NCI-H1105 (cell line): ENCODE measurements at regions not wholly inside any gene's neighbourhood (a gene's known extent, or its start where the extent isn't known, plus 50 kb on each side); places are given as distances from the start of the nearest gene placed in this dataset.

Experiments used
- DNase-seq: peaks from one replicate; lab custom pipeline; 2025; lab: John Stamatoyannopoulos, UW

DNA sequence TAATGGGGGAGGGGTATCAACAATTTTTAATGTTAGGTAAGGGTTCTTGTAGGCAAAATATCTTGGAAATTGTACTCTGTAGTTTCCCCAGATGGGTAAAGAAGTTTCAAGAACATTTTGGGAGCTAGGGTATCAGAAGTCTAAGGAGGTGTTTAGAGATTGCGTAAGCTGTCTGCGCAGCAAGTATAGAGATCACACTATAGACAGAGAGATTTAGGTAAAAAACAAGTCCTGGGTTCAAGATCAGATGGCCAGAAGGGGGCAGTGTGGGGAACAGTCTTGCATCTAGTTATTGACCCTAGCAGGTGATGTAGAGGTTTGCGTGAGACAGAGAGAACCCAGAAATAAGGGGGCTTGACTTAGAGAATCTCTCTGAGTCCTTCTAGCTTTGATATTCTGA, 80.8 kb downstream of the S1PR1 start:
- DNase-seq = no peak

DNA sequence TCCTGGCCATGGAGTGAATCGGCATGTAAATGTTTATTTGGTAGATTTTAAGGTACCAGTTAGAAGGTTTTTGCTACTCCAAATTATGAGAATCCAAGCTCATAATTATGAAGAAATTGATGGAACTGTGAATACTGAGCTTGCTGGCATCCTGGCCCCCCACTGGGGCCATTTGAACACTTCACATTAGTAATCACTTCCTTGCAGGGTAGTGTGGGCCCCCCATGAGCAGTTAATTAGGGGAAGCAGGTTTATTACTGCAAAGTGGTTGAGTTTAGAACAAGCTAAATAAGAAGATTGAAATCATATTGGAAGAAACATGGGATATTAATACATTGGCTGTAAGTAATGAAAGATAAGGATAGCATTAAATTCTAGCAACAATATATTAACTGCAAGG, 86.7 kb downstream of the S1PR1 start:
- no peak for DNase-seq

DNA sequence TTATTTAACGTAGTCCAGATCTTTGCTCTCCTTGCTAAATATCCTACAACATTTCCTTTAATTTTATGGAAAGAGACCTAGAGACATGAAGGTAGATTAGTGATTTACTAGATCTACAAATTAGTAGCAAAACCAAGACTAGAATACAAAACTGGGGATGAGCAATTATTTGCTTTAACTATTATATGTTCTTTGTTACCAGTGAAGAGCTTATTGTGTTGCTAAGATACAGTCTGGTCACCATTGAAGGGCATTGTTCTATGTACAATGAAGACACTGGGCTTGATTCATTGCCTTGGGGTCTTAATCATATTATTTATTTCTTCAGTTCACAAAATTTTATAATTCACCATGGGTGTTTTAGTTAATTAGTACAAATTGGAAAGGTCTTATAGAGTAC, 88.3 kb downstream of the S1PR1 start:
- DNase-seq = no peak

DNA sequence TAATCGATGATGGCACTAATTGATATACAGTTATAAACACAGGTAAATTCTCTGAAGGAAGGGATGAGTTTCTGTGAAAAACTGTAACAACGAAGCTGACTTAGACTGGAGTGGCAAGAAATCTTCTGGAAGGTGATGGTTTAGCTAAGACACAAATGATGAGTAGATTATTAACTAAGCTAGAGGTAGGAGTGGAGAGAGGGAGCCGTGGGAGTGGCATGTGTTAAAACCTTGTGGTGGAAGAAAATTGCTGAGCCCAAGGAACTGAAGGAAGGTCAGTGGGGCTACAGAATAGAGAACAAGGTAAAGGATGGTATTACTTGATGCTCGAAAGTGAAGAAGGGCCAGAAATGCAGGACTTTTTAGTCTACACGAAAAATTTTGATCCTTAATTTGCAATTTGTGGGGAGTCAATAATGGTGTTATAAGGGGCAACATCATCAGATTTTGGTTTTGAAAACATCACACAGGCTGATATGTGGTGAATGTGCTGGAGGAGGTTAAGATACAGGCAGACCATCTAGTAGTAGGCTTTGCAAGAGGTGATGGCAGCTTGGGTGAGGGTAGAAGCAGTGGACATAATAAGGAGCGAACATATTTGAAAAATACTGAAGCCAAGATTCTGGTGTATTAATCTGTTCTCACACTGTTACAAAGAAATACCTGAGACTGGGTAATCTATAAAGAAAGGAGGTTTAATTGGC, 93.8 kb downstream of the S1PR1 start:
- no peak for DNase-seq

DNA sequence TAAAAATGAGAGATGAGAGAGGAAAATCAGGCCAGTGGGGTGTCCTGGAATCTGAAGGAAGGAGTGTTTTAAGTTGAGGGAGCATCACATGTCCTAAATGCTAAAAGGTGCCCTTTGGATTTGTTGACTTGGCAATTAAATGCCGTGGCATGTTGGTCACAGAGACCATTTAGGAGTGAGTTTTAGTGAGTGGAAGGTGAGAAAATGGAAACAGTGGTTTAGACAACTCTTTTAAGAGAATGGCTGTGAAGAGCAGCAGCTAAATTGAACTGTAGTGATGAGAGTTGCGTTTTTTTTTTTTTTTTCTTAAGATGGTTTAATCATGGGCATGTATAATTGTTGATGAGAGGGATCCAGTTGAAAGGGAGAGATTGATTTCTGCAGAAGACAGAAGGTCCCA, 95.0 kb downstream of the S1PR1 start:
- no peak for DNase-seq

DNA sequence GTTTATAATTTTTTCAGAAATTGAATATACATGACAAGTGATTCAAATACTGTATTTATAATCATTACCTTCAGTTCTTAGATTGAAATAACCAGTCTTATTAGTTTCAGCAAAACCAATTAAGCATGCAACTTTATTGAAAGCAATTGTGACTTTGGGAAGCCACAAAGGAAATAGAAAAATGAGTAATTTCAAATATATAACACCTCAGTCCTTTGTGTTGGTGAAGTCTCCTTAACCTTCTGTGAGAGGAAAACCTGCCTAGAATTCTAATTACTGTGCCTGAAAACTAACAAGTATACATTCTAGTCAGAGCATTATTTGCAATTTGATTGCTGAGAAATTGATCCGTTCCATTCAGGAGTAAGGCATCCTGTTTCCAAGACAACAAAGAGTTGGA, 95.8 kb downstream of the S1PR1 start:
- no peak for DNase-seq

DNA sequence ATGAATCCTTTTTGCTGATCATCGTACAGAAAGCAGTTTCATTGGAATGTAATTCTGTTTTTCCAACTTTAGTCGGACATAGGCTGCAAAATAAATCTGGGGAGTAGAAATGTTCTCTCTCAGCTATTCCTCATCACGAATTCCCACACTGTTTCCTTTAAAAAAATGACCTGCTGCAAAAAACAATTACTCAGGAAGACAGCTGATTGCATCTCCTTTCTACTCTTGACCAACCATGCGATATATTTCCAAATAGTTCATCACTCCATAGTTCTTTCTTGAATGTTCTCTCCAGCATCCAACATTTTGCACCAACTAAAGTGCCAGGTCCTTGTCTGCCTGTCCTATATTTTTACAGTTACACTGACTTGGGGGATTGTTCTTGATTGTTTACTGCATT, 96.4 kb downstream of the S1PR1 start:
- no peak for DNase-seq

DNA sequence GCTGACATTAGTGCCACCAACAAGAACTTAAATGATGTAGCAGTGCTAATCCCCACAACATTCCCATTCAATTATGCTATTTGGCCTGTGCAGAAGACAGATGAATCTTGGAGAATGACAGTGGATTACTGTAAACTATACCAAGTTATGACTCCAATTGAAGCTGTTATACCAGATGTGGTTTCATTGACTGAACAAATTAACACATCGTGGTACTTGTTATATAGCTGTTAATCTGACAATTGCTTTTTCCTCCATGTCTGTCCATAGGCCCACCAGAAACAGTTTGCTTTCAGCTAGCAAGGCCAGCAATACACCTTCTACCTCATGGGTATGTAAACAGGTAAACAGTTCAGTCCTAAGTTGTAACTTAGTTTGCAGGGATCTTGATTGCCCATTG, 101.1 kb downstream of the S1PR1 start:
- DNase-seq = no peak

DNA sequence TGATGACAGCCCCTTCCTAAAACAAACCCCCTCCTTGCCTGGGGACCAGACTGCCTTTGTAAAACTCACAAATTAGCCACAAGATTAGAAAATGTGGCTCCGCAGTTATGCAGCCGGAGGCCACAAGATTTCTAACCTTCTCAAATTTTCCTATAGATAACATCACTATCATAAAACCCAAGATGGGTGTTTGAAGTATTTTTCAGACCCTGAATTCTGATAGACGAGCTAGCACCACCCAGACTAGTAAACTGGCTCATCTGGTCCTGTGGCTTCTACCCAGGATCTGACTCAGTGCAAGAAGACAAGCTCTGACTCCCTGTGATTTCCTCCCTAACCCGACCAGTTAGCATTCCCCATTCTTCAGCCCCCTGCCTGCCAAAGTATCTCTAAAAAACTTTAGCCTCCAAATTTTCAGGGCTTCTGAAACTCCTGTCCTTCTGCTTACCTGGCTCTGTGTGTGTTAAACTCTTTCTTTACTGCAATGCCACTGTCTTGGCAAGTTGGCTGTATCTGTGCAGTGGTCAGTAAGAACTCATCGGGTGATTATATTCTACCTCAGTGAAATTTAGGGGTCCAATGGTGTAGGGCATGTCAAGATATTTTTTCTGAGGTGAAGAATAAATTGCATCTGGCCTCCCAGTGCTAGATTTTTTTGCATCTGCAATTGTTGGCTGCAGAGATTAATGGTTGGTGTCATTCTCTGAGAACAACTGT, 102.1 kb downstream of the S1PR1 start:
- no peak for DNase-seq

DNA sequence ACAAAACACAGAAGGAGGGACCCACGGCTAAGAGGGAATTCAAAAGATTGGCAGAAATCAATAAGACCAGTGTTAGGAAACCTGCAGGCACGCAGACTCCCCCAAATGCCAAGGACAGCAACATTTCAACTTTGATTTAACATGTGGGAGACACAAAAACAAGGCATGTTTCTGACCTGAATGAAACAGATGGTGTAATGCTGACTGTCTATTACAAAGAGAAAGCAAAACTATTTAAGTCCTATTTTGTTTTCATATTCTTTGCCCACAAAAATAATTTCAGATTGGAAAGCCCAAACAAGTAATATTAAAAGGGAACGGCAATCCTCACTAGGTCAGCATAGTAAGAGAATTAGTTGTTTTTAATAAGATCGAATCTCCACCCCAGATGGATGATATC, 107.9 kb downstream of the S1PR1 start:
- DNase-seq = no peak

DNA sequence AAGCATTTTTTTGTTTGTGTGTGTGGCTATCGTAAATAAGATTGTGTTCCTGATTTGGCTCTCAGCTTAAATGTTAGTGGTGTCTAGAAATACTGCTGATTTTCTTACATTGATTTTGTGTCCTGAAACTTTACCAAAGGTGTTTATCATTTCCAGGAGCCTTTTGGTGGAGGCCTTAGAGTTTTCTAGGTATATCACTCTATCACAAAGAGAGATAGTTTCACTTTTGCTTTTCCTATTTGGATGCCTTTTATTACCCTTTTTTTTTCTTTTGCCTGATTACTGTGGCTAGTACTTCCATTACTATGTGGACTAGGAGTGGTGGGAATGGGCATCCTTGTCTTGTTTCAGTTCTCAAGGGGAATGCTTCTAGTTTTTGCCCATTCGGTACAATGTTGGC, 109.6 kb downstream of the S1PR1 start:
- no peak for DNase-seq

DNA sequence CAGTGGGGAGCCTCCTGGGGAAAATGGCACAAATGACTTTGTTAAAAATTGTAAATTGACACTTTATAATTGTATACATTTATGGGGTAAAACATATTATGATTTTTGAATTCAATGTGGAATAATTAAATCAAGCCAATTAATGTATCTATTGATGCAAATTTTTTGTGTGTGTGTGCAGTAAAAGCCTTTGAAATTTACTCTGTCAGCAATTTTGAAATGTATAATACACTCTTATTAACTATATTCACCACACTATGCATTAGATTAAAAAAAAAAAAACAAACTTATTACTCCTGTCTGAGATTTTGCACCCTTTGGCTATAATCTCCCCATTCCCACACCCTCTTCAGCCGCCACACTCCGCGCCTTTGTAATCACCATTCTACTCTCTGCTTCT, 119.2 kb downstream of the S1PR1 start:
- DNase-seq = no peak

DNA sequence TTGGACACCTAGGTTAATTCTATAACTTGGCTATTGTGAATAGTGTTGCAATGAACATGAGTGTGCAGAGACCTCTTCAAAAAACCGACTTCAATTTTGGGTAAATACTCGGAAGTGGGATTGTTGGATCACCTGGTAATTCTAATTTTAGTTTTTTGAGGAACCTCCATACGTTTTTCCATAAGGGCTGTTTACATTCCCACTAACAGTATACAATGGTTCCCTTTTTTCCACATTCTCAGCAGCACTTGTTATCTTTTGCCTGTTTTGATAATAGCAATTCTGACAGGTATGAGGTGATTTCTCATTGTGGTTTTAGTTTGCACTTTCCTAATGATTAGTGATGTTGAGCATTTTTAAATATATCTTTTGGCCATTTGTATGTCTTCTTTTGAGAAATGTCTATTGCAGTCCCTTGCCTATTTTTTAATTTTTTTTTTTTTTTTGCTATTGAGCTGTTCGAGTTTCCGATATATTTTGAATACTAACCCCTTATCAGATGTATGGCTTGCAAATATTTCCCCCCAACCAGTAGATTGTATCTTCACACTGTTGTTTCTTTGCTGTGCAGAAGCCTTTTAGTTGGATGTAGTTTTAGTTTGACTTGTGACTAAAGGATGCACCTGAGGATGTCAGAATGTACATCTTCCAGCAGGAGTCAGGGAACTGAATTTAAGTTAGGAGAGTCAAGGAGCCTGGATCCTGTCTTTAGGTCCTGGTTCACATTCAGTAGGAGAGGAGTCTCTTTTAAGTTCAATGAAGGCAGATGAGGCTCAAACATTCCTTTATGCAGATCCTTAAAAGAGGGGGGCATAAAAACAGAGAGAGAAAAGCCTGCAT, 120.0 kb downstream of the S1PR1 start:
- no peak for DNase-seq

DNA sequence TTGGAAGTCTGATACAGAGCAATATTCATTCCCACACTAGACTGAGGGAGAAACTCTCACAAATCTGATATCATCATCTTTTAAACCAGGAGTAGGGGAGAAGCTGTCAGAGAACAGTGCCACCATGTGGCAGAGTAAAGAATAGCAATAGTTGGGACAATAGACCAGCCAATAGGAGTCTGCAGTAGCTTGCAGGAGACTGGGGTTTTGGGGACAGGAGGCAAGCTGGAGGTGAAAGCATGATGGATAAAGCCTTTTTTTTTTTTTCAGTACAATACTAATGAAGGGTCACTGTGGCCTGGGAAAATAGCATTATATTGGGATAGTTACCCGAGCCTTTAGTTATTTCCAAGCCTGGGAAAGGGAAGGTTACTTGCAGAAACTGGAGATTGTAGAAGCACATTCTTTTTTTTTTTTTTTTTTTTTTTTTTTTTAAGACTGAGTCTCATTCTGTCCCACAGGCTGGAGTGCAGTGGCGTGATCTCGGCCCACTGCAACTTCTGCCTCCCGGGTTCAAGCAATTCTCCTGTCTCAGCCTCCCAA, 120.7 kb downstream of the S1PR1 start:
- DNase-seq = peak; percentile 68

DNA sequence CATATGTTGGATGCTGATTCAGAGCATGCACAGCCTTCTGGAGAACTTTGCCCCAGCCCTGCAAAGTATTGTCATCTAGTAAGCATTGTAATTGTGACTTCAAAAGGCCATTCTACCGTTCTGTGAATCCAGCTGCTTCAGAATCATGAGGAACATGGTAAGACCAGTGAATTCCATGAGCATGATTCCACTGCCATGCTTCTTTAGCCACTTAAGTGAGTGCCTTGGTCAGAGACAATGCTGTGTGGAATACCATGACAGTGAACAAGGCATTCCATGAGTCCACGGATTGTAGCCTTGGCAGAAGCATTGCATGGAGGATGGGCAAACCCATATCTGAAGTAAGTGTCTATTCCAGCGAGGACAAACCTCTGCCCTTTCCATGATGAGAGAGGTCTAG, 123.7 kb downstream of the S1PR1 start:
- no peak for DNase-seq

DNA sequence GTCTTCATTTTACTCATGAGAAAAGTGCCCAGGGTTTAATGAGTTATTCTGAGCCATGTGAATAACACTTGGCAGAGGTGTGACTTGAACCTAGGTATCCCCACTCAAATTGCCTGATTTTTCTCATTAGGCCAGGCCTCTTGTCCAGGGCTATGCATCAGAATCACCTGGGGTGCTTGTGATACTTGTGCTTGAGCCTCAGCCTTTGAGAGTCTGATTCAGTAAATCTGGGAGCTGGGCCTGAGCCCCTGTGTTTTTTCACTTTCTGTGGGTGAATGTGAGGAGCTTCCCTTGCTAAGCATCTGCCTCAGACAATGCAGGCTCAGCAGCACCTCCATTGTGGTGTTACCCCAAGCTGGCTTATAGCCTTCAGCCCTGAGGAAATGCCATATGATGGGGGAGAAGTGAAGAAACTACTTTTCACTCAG, 127.1 kb downstream of the S1PR1 start:
- DNase-seq = no peak

DNA sequence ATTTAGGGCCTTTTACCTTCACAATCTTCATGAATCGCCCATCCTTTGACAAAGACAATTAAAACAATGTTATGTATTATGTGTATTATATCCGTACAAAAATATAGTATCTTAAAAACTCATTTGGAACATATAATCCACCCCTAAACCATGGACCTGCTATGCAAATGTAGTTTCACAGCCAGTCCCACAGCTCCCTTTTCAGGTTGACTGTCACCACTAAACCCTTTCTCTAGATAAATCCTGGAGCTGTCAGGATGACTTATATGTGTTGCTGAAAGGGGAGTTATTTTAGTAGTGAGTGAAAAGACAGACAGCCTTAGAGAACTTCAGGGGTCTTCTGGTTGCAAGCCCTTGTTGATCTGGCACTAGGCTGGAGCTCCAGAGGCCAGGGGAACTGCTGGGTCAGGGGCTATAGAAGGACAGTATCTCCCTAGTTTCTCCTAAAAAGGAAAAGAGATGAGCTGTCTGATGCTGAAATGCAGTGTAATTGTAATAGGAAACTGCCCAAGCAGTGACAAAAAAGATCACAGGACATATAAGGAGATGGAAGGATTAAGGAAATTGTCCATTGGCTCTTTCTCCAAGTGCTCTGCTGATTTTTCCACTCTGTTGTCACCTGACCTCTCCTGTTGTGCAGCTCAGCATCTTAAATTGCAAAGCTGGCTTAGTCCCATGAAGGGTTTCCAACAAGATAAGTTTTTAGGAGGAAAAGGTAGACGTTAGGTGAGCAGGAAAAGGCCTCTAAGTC, 127.7 kb downstream of the S1PR1 start:
- DNase-seq = no peak

DNA sequence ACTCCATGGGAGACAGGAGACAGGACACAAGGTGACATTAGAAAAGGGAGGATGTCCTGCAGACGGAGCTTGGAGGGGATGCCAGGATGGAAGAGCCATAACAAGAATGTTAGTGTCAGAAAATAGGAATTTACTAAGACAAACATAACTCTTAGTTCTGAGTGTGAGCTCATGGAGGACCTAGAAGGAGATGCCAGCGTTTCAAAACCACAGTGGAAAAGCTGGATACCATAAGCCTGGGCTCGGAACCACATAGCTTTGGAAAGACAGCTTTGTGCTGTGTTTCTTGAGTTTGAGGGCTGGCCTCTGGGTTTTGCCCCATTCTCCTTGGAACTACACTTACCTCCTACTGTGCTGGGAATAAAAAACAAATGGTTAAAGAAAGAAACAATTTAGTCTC, 128.4 kb downstream of the S1PR1 start:
- DNase-seq = no peak

DNA sequence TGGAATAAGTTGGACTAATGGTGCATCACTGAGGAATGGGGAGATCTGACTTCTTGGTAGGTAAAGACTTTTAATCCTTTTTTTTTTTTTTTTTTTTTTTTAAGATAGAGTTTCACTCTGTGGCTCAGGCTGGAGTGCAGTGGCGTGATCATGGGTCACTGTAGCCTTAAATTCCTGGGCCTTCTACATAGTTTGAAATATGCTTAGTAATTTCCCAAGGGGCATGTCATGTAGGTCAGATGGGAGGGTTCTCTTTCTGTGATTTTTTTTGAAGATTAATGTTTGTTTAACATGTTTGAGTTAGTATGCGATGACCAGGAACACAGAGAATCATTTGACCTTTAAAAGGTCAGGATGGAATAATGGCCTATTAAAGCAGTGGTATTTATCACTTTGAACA, 129.1 kb downstream of the S1PR1 start:
- DNase-seq = no peak

DNA sequence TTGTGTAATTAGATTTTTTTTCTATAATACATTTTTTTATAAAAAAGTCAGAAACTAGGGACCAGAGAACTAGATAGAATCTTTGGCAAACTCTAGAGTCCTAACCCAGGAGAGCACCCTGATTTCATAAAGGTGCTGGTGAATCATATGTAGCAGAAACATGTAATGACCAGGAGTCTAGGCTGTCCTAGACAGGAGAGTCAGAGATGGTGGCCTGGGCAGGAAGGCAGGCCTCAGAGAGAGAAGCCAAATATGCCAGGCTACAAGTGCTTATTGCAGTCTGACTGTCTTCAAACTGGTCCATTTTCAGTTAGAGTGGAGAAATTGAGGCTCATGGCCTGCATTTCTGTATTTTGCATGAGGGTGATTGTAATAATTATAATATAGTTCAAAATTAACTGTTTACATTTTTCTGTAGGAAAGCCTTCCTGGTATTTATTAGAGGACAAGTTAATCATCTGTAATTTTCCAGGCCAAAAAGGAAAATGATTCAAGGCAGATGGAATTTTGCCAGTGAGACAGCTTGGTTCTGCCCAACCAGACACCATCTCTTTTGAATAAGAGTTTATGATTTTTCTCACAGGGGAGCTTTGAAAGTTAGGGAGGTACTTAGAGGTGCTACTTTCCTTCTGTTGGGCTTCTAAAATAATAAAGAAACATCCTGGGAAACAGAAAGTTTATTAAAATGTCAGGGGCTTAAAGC, 129.8 kb downstream of the S1PR1 start:
- no peak for DNase-seq

DNA sequence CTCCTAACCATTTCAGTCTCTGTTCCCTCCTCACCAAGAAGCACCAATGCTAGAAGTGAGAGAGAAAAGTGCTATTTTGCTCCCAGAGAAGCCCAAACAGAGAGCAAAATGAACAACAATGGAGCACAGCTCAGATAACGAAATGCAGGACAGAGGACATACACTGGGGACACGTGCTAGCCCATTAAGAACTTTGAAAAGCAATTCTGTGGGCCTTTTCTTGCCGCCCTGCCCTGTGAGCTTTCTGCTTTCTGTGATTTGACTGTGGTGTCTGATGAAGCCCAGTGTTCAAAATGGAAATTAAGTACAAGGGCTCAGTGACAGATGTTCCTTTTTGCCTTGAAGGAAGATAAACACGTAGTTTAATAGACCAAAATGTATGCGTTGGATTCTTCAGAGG, 130.8 kb downstream of the S1PR1 start:
- no peak for DNase-seq
